NCI-H1694 (cell line): ENCODE measurements at regions not wholly inside any gene's neighbourhood (a gene's known extent, or its start where the extent isn't known, plus 50 kb on each side); places are given as distances from the start of the nearest gene placed in this dataset.
A peak's percentile ranks its signal among the peaks of the same experiment; 100 is the strongest.

Source experiments
- DNase-seq: peaks from one replicate; lab custom pipeline; 2025; lab: John Stamatoyannopoulos, UW

DNA sequence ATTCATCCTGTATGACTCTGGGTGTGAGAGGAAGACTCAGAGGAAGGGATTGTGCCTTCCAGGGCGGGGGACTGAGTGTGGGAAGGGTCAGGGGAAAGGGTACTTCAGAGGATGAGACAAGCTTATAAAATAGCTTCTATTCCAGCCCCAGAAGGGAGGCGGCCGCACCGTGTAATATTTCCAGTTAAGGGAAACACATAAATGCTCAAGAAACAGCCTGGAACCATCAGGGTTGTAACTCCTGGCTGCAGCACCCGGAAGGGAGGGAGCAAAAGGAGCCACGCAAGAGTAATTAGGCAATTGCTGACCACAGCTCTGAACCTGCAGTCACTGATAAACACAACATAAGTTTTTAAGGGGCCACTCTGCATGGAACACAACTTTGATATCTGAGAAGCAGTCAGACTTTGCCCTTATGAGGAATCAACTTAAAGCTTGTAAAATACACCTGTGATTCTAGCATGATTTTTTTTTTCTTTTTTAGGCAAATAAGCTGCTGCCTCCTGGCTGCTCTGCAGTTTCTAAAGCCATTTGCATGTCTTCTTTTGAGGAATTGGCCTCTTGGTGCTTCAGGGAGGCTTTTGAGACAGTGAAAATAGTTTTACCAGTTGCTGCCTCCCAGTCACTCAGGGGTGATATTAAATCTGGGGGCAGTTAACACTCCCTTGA is 382.7 kb downstream of the ENC1 start:
- DNase-seq, result no peak

DNA sequence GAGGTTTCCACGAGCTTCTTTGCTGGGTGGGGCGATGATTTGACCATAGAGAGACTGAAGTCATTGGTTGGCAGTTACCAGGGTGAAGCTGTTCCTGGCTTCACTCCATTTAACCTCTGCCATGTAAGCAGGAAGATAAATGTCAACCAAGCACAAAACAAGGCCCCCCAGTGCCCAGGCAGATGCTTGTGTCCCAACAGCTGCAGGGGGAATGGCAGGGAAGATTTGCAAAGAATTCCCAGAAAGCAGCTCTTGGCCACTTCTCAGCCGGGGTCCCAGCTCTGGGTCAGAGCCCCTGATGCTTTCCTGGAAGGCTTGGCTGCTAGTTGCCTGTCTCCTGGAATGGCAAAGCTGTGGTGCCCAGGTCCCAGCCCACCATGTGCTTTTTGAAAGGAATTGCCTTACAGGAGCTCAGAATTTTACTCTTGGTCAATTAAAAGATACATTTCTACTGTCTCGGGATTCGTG is 383.4 kb downstream of the ENC1 start:
- no peak for DNase-seq

DNA sequence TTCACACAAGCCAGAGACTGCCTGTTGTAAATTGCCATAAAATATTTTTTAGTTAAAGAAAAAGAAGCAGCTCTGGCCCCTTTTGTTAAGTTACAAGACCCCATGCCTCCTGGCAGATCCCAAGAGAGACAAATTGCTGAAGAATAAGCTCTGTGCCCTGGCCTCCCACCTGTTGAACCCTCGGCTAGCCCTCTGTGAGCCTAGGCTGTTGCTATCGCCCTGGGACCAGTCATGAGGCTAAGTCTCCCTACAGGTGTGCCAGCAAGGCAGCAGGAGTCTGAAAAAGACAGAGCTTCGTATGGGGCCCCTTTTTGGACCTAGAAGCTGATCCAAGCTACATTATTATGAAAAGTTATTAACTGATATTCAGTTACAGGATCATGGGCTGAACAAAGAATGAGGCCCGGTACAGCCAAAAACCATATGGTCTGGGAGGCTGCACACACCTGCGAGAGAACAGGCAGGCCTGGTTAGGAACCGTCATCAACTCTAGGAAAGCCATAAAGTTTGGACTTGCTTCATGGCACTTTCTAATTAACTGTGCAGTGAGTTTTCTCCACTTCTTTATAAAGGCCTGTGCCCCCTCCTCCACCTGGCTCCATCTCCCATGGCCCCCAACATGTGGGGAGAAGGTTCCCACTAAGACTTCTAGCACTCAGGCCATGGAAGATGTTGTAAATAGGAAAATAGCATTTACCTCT is 384.7 kb downstream of the ENC1 start:
- DNase-seq, result no peak

DNA sequence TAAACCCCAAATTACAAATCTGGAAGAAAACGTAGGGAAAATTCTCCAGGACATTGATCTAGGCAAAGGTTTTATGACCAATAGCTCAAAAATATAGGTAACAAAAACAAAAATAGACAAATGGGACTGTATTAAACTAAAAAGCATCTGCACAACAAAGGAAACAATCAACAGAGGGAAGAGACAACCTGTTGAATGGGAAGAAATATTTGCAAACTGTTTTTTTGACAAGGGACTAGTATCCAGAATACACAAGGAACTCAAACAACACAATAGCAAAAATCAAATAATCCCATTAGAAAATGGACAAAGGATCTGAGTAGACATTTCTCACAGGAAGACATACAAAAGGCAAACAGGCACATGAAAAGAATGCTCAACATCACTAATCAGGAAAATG is 386.3 kb downstream of the ENC1 start:
- no peak for DNase-seq

DNA sequence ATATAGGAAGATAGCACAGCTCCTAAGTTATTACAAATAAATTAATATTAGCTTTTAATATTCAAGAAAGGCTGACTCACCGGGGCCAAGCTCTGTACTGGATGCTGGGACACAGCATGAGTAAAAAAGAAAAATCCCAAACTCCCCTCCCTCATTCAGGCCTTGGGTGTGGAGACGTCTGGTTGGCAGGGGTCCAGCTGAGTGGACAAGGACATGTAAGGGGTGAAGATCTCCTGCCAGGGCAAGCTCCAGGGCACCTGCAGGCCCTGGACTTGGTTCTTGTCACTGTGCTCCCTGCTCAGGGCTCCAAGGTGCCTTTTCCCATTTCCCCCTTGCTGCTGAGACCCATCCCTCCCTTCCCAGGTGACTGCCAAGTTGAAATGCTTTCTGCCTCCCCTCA is 388.5 kb downstream of the ENC1 start:
- DNase-seq, result no peak

DNA sequence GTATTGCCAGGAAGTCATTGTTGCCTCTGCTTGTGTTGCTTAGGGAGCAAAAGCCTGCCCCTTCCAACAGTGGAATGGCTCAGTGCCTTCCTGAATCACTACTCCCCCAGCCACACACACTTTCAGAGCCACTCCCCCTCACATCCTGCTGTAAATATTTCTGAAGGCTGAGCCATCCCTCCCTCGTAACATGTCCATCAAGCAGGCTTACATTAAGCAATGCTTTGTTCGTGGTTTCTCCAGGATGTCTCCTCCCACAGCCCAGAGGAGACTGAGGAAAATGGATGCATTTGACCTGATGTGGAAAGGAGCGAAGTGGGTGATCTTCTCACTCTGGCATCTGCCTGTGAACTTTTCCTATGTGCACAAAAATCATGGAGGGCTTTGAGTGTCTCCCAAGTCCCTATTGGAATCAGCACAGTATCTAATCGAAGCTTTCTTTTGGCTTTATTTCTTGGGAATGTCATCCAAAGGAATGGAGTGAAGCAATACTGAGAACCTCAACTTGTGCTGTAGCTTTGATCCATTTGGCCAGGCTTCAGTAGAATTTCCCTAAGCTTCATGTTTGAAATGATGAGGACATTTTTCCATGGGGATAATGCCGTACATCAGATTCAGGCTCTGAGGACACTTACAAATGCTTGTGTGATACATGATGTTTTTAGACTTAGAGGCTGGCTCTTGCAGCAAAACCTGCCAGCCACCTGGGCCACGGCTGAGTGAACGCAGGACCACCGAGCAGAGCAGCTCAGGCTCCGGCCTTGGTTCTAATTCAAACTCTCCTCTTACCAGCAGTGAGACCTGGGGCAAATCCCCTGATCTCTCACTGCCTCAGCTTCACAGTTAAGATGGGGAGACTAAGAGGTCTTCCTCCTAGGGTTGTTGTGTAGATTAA is 389.1 kb downstream of the ENC1 start:
- DNase-seq, result no peak

DNA sequence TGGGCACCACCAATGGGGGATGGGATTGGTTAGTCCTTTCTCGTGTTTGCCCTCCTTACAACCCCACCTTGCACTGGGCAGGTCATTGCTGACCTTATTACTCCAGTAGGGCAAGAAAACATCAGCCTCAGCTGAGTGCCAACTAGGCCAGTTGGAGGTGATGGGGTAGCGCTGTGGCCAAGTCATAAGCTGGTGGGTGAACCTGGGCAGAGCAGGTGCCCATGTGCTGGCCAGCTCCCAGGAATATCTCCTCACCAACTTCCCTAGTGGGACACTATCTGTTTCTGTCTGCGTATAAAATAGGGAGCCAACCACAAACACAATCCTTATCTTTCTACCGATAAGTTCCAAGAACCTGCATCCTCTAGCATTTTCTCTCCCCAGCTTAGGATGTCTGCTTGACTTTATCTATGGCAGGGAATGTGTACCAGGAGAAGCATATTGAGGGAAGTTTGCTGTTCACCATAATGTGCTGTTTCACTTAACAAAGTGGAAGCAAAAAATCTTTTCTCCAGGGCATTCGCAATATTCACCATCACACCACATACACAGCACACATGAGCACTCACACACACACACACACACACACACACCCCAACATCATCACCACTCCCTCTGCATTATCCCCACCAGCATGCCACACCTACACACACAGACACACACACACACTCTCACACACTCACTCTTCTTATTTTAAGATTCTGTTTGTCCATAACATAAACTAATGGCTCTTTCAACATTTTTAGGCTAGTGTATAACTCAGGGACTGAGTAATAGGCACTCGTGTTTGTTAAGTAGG is 390.0 kb downstream of the ENC1 start:
- no peak for DNase-seq

DNA sequence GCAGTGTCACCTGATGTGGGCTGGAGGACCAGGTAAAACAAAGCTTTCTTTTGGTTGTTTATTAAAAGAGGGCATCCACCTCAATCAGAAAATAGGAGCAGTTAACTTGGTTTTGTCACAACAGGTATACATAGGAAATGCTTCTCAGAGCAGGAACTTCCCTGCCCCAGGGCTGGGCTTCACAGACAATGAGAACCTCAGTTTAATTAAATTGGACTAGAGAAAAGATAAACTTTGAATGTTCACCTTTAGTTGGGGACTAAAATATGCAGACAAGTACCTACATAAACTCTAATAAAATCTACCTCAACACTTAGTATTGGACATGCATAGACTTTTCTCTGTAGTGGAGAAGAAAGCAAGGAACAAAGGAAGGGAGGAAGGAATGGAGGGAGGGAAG is 392.0 kb downstream of the ENC1 start:
- DNase-seq, result no peak

DNA sequence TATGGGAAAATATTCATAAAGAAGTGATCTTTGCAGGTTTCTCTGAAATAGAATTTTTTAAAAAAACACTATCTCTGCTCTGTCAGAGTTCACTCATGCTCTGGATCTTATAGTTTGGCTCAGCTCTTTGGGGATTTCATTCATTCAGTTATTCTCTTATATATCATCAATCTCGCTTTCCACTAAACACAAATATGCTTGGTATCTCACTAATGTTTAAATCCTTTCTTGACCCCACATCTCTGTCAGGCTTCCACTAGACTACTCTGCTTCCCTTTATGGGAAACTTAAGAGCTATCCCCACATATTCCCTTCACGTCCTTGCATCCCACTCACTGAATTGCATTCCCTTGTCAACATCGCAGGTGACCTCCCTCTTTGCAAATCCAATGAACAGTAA is 396.1 kb downstream of the ENC1 start:
- no peak for DNase-seq

DNA sequence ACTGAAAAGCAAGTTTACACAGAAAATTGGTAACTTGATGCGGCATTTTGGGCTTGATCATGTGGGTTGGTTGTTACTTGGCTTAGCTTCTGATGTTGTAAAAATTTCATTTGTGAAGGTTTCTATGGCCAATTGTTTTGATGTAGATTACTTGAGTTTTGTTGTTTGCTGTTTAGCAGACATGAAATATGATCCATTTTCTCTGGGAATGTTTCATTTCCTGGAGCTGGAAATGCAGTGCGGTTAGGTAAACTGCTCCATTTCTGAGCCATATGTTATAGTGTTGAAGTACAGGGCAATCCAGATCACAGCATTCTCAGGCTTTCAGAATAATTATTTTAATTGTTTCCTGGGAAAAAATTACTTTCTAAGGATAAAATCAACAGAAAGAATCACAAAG is 396.9 kb downstream of the ENC1 start:
- DNase-seq, result peak; percentile 23

DNA sequence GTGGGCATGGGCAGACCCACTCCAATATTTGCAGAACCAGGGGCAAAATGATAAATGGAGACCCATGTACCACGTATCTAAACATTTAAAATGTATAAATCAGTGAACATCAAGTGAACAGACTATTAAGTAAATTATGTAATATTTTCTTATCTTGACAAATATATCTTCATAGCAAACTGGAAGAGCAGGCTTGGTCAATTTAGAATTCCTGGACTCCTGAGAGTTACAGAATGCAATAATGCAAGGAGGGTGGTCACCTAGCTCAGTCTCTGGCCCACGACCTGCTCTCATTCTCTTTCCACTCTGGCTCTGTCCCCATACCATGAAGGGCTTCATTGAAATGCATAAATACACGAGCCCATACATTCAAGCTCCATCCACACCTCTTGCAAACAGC is 398.0 kb downstream of the ENC1 start:
- DNase-seq, result no peak

DNA sequence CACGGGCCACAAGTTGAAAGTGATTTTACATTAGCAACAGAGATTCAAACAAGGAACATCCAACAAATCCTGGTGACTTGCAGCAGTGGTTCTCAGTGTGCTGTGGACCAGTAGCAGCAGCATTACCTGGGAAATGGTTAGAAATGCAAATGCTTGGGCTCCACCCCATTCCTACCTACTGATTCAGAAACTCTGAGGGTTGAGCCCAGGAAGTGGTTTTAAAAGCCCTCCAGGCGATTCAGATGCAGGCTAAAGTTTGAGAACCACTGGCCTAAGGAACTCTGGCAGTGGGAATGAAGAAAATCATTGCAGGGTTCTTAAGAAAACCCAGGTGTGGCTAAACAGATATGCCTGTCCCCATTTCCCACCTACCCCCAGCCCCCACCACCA is 398.8 kb downstream of the ENC1 start:
- DNase-seq, result no peak

DNA sequence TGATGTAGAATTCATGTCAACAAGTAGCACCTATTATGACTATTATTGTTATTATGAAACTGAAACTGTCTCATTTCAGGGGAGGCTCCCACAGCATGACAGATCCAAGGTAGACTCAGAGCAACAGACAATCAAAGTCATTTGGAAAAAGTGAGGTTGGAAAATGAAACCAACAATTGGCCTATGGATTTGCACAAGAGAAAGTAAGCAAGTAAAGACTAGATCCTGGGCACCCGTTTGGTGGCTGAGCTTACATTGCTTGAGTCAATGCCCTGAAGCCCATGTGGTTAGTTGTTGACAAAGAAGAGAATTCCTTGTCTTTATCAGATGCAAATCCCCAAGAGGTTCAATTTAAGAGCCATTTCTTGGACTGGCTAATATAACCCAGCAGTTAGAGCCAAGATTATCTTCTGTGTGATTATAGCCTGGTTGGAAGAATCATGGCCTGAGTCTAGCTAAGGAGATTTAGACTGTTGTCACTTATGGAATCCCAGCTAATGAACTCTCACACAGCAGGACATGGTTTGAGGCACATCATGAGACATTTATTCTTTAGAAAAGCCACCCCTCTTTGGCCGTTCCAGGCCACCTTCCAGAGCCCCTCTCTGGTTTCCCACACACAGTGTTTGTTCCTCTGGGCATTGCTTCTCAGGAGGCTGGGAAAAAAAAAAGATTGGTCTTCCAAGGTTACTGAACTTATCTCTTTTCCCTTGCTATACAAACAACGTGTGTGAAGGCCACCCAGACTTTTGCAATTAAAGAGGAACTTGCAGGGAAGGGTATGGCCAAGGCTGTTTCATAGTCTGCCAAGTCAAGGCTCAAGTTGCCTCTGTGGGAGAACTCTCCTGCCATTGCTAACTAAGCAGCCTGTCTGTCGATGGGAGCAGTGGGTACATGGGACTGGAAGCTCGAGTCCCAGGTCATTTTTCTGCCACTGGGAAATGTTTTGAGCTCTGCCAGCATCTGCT is 399.5 kb downstream of the ENC1 start:
- DNase-seq, result no peak

DNA sequence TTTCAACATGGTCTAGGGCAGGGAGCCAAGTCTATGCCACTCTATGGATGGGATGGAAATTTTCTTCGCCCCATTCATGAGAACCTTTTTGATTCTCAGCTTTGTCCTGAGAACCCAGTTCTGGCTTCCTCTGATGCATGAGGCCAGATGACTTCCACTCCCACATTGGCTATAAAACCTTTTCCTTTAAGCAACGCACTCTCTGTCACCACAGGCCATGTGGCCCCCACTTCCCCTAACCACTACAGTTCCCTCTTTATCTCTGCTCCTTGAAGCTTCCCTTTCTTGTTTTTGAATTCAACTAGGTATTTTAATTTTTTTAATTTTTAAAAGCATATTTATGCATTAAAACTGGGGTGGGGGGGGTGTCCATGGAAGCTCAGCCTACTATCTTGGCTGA is 401.3 kb downstream of the ENC1 start:
- no peak for DNase-seq

DNA sequence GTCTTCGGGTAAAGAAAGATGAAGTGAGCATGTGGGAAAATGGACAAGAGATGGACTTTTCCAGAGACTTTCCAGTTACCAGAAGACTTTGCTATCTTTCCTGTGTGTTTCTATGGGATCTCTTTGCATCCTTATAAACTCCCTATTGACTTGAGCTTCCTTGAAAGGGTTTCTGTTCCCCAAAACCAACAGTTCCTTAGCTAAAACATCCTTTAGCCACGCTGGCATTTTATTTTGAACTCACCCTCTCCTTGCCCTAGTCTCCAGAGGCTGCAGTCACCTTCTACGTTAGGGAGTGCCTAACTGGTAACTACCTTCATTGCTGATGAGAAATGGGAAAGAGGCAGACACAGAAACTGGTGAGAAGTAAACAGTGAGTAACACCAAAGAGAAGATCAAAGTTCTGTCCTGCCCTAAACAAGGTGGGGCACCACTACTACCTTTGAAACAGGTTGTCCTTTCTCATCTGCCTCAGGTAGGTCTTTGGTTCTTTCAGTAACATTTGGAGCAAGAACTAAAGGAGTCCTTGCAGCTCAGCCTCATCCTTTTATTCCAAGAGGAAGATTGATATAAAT is 402.9 kb downstream of the ENC1 start:
- no peak for DNase-seq

DNA sequence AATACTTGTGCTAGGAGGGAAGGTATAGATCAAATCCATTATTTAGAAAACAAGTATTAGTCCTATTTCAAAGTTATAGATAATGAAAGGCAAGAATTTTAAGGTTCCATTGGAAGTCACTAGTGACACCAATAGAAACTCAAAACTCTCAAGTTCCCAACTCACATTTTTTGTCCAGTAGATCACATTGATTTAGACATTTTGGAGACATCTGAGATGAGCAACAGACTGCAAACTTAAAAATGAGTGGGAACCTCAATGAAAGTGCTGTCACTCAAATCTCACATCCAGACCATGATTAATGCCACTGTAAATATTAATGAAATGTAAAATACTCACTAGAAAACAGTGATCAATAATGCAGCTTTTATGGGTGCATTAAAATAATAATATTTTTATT is 405.0 kb downstream of the ENC1 start:
- no peak for DNase-seq

DNA sequence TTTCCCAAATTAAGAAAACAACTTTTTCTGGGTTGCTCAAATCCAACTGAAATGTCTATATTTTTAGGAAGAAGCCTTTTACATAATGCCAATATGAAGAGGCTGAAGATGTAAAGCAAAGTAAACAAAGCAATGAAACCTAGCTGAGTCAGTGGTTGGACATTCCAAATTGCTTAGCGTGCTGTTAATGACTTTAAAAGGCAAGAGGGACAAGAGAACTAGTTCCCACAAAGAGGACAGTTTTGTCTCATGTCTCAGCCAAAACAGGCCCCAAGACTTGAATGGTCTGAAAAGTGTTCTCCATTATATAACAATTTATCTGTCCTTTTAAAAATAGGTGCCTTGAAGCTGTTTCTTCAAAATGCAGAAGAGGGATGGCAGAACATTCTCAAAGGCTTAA is 407.0 kb downstream of the ENC1 start:
- DNase-seq, result no peak

DNA sequence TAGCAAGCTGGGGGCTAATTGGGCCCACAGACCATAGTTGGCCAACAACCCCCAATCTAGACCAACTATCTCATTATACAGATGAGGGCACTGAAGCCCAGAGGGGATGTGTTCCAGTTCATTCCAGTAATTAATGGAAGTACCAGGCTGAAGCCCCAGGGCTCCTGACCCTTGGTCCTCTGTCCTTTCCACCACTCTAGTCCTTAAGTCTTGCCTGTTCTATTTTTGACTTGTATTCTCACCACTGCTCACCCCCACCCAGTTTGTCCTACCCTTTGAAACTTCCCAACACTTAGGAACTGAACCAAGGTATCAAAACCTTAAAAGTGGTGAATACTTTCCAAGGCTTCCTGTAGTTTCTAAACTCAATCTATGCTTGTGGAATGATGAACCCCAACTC is 407.4 kb downstream of the ENC1 start:
- no peak for DNase-seq

DNA sequence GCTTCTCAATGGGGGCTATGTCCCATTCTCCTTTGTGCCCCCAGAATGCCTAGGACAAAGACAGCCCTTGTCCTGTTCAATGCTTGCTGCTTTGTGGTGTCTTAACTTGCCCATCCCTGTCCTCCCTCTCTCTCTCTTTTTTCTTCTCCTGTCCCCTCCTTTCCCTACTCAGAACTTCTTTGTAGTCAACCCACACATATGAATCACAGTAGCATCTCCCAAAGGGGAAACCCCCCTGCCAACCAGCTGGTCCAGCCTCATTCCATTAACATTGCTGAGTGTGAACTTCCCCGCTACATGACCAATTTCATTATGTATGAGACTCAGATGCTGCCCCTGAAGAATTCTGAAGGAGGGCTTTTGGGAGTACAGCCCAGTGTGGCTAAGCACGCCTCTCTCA is 408.3 kb downstream of the ENC1 start:
- DNase-seq, result no peak

DNA sequence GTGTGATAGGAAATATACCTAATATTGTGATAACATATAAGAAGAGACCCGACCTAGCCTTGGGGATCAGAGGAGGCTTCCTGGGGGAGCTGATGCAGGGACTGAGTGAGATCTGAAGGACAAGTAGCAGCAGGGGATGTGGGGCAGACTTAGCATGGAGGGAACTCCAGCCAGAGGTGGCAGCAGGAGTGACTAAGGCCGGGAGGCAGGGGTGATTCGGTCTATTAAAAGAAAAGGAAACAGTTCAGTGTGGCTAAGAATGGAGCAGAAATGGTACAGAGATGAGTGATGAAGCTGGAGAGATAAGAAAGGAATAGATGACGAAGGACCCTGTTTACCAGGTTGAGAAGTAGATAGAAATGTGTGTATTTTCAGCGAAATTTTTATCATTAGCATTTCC is 408.8 kb downstream of the ENC1 start:
- no peak for DNase-seq
